HepG2 (cell line): ENCODE measurements at regions not wholly inside any gene's neighbourhood (a gene's known extent, or its start where the extent isn't known, plus 50 kb on each side); places are given as distances from the start of the nearest gene placed in this dataset.

Experiments used
- ATAC-seq: fragments of 200-7000 bp; cut with Tn5 transposase; 3 replicates; pipeline ENCODE4 v1.9.1; 2020; ENCODE audit warnings: mild to moderate bottlenecking, moderate library complexity
- BruUV-seq: library from RNA; stranded (reverse); fragments of 400-500 nt; replicated peaks from 2 replicates; lab custom pipeline; 2021; lab: Mats Ljungman, UMichigan
- CTCF ChIA-PET: fragments of 300-600 bp; formaldehyde crosslinking; extraction: SDS; loops from one replicate; lab custom pipeline; 2021; ENCODE audit warnings: low total read pairs, inconsistent platforms, low intra/inter-chr PET ratio; lab: Yijun Ruan, JAX
- POLR2A ChIA-PET: fragments of 350-600 bp; sonication (Branson Sonifier 250); formaldehyde crosslinking; loops from one replicate; lab custom pipeline; 2020; ENCODE audit warnings: antibody characterized with exemption, inconsistent platforms; lab: Yijun Ruan, JAX
- DNase-seq: peaks from one replicate; pipeline ENCODE4 v3.0.0-alpha.2; 2015; ENCODE audit warnings: low spot score
- FAIRE-seq: peaks from 3 replicates; lab custom pipeline; 2011; peaks lifted over from hg19 to GRCh38; lab: Jason Lieb, UNC
- H2AFZ ChIP-seq: one replicate; pipeline ENCODE4 v1.6.1; 2011; ENCODE audit warnings: low read length, inconsistent platforms
- H3K27ac ChIP-seq: fragments of 300-600 bp; 3 replicates; pipeline ENCODE4 v1.8.0; 2011; ENCODE audit warnings: mixed run types, mild to moderate bottlenecking, mixed read lengths, low read length, inconsistent platforms; ENCODE audit not compliant: insufficient read depth; ENCODE audit errors: extremely low read length
- H3K27me3 ChIP-seq, 2 experiments: fragments of 200-600 bp in 1 of 2; 2 replicates in 1 of 2; 3 replicates in 1 of 2; pipeline versions ENCODE4 v1.6.0 to v1.8.0; 2011; ENCODE audit warnings: low read length in 2 of 2, mild to moderate bottlenecking in 2 of 2, moderate library complexity in 2 of 2, inconsistent platforms in 1 of 2; ENCODE audit not compliant: insufficient read depth in 2 of 2, control insufficient read depth in 1 of 2
- H3K36me3 ChIP-seq, 2 experiments: fragments of 200-600 bp in 1 of 2; replicated peaks in 1 of 2; 2 replicates in 1 of 2; 3 replicates in 1 of 2; pipeline versions ENCODE4 v1.5.1 to v1.8.0; 2011; ENCODE audit warnings: low read length in 2 of 2, inconsistent platforms in 1 of 2; ENCODE audit not compliant: insufficient read depth in 2 of 2, control insufficient read depth in 1 of 2
- H3K4me1 ChIP-seq: 2 replicates; pipeline ENCODE4 v1.5.1; 2012; ENCODE audit warnings: low read length, inconsistent platforms; ENCODE audit not compliant: insufficient read depth
- H3K4me2 ChIP-seq: 2 replicates; pipeline ENCODE4 v1.6.0; 2011; ENCODE audit warnings: low read depth, low read length, inconsistent platforms
- H3K4me3 ChIP-seq, 3 experiments: fragments of 200-600 bp in 1 of 3; sonication (generic), shearing (Covaris generic) in 1 of 3; replicated peaks in 1 of 3; 2 replicates each; pipeline ENCODE4 v1.5.1; 2011 to 2016; ENCODE audit warnings: low read length in 3 of 3, inconsistent platforms in 2 of 3, low read depth in 2 of 3, mild to moderate bottlenecking in 2 of 3, control low read depth in 1 of 3, mixed read lengths in 1 of 3; ENCODE audit not compliant: insufficient read depth in 1 of 3
- H3K79me2 ChIP-seq: one replicate; pipeline ENCODE4 v1.6.1; 2011; ENCODE audit warnings: low read length, inconsistent platforms; ENCODE audit not compliant: insufficient read depth
- H3K9ac ChIP-seq: 2 replicates; pipeline ENCODE4 v1.6.0; 2011; ENCODE audit warnings: mild to moderate bottlenecking, low read depth, low read length, inconsistent platforms; ENCODE audit not compliant: insufficient read depth
- H3K9me3 ChIP-seq: 2 replicates; pipeline ENCODE4 v1.5.1; 2012; ENCODE audit warnings: mild to moderate bottlenecking, low read length
- H4K20me1 ChIP-seq: 2 replicates; pipeline ENCODE4 v1.6.0; 2011; ENCODE audit warnings: inconsistent platforms, mild to moderate bottlenecking, low read length, moderate library complexity; ENCODE audit not compliant: insufficient read depth
- EED ChIP-seq: sonication (generic); formaldehyde crosslinking; IDR thresholded peaks from 2 replicates; pipeline ENCODE4 v1.5.0; 2020; ENCODE audit warnings: mild to moderate bottlenecking, missing genetic modification reagents
- FOXJ3 ChIP-seq: sonication (generic); formaldehyde crosslinking; IDR thresholded peaks from 2 replicates; pipeline ENCODE4 v1.4.0; 2020; ENCODE audit warnings: missing genetic modification reagents, mild to moderate bottlenecking, borderline replicate concordance
- JARID2 ChIP-seq: sonication (generic); formaldehyde crosslinking; IDR thresholded peaks from 2 replicates; pipeline ENCODE4 v1.8.1; 2023; ENCODE audit warnings: missing genetic modification reagents, inconsistent platforms; ENCODE audit not compliant: insufficient replicate concordance
- MTA3 ChIP-seq: sonication (generic); formaldehyde crosslinking; IDR thresholded peaks from 2 replicates; pipeline ENCODE4 v1.4.0; 2020; ENCODE audit warnings: missing genetic modification reagents
- POGZ ChIP-seq: sonication (generic); formaldehyde crosslinking; IDR thresholded peaks from 2 replicates; pipeline ENCODE4 v1.4.0; 2020; ENCODE audit warnings: mild to moderate bottlenecking, missing genetic modification reagents
- SAP130 ChIP-seq: IDR thresholded peaks from 2 replicates; pipeline ENCODE4 v1.6.1; 2016; ENCODE audit warnings: low read depth
- SOX13 ChIP-seq, 3 experiments: fragments of 450-650 bp in 1 of 3; sonication (generic) in 1 of 3; formaldehyde crosslinking in 1 of 3; IDR thresholded peaks in 2 of 3; conservative IDR thresholded peaks in 1 of 3; 2 replicates each; pipeline versions ENCODE4 v1.5.0 to v1.6.1; 2016 to 2020; ENCODE audit warnings: antibody characterized with exemption in 1 of 3, mild to moderate bottlenecking in 1 of 3, missing compliant biosample characterization in 1 of 3, missing genetic modification reagents in 1 of 3, moderate library complexity in 1 of 3
- TFE3 ChIP-seq: IDR thresholded peaks from 2 replicates; pipeline ENCODE4 v1.6.1; 2016
- TRIM24 ChIP-seq: sonication (generic); formaldehyde crosslinking; IDR thresholded peaks from 2 replicates; pipeline ENCODE4 v1.8.0; 2022; ENCODE audit warnings: mild to moderate bottlenecking, missing genetic modification reagents
- ZFY ChIP-seq: sonication (generic); formaldehyde crosslinking; IDR thresholded peaks from 2 replicates; pipeline ENCODE4 v1.4.0; 2020; ENCODE audit warnings: missing genetic modification reagents
- ZNF207 ChIP-seq: fragments of 450-650 bp; IDR thresholded peaks from 2 replicates; pipeline ENCODE4 v1.6.1; 2016; ENCODE audit warnings: antibody characterized with exemption, borderline replicate concordance
- ZNF264 ChIP-seq: sonication (generic); formaldehyde crosslinking; IDR thresholded peaks from 2 replicates; pipeline ENCODE4 v1.4.0; 2020; ENCODE audit warnings: missing genetic modification reagents
- ZNF33A ChIP-seq: sonication (generic); formaldehyde crosslinking; IDR thresholded peaks from 2 replicates; pipeline ENCODE4 v1.5.1; 2020; ENCODE audit warnings: missing genetic modification reagents, mild to moderate bottlenecking, moderate library complexity, borderline replicate concordance
- ZNF468 ChIP-seq: sonication (generic); formaldehyde crosslinking; IDR thresholded peaks from 2 replicates; pipeline ENCODE4 v1.8.0; 2022; ENCODE audit warnings: mild to moderate bottlenecking, moderate library complexity, missing genetic modification reagents
- WGBS: methylation state at CpG from one replicate; pipeline ENCODE4 v1.1.6; 2017; ENCODE audit warnings: low lambda C conversion rate; 5-methylcytosine and 5-hydroxymethylcytosine counted together
- in situ Hi-C: cut with HindIII; loops from 2 replicates; pipeline ENCODE4 v1.10.0; 2017; ENCODE audit warnings: low pct_unique_long_range_greater_than_20kb; ENCODE audit not compliant: extremely low pct_ligation_motif_present
- intact Hi-C: fragments of 100-400 bp; cut with micrococcal nuclease; formaldehyde crosslinking; loops from one replicate; pipeline ENCODE4 v1.10.0; 2022; ENCODE audit not compliant: unreplicated experiment

GRCh38 chr16:50457423-50457822 is 88.6 kb upstream of the BRD7 start:
- ChIA-PET POLR2A (interaction anchor here (1.5 kb wide), 1 partner anchor 20 kb away, joined by 3 read pairs; no protein-coding TSS in a partner anchor), CTCF (no interaction called here)
- no TSS peak for BruUV-seq
- H3K4me3 ChIP-seq = no peak overlapping the region
- in situ Hi-C loops = no loop called here
- H3K9ac ChIP-seq = no peak overlapping the region
- intact Hi-C loops = no loop called here
- no peak overlapping the region for H3K4me2 ChIP-seq
- H3K79me2 ChIP-seq = no peaks in the 10 kb centered on the region
- H3K27me3 ChIP-seq = no peaks in the 10 kb centered on the region
- H2AFZ ChIP-seq = no peak overlapping the region
- no peaks in the 10 kb centered on the region for H3K36me3 ChIP-seq
- H3K27ac ChIP-seq = no peak overlapping the region
- no peaks in the 10 kb centered on the region for H4K20me1 ChIP-seq
- no peaks in the 10 kb centered on the region for H3K9me3 ChIP-seq
- FAIRE-seq (no peak), ATAC-seq (no peak), DNase-seq (no peak)
- TF ChIP-seq FOXJ3 (CRISPR knock-in tag) = 0 out of 2 replicates have a peak, but pooled peaks have one; percentile 22
- no peak for TF ChIP-seq EED (CRISPR knock-in tag)
- H3K4me1 ChIP-seq = peaks cover 46% of the 10 kb centered on the region
- WGBS = 94% methylated on average over 4 of the region's 4 CpGs

GRCh38 chr16:50455288-50455845 is 86.6 kb upstream of the BRD7 start:
- no peak overlapping the region for H3K4me2 ChIP-seq
- ATAC-seq = peak; percentile 14; the same call in 1 of the 3 replicates
- H3K9ac ChIP-seq = no peak overlapping the region
- H3K36me3 ChIP-seq = no peaks in the 10 kb centered on the region
- peaks cover 43% of the 10 kb centered on the region for H3K4me1 ChIP-seq
- H4K20me1 ChIP-seq = no peaks in the 10 kb centered on the region
- intact Hi-C loops = no loop called here
- no peak overlapping the region for H2AFZ ChIP-seq
- H3K4me3 ChIP-seq = no peak overlapping the region
- no peak for FAIRE-seq
- H3K9me3 ChIP-seq = no peaks in the 10 kb centered on the region
- no TSS peak for BruUV-seq
- no peak overlapping the region for H3K27ac ChIP-seq
- H3K79me2 ChIP-seq = no peaks in the 10 kb centered on the region
- H3K27me3 ChIP-seq = no peaks in the 10 kb centered on the region
- DNase-seq = no peak
- 88% methylated on average over 7 of the region's 7 CpGs for WGBS
- in situ Hi-C loops = no loop called here
- ChIA-PET CTCF (no interaction called here), POLR2A (interaction anchor here (0.6 kb wide), 1 partner anchor 12 kb away, joined by 3 read pairs; no protein-coding TSS in a partner anchor)
- TF ChIP-seq MTA3 = no peak
- no peak for TF ChIP-seq SAP130 (CRISPR knock-in tag)
- no peak for TF ChIP-seq POGZ (CRISPR knock-in tag)
- no peak for TF ChIP-seq ZNF207
- no peak for TF ChIP-seq JARID2
- TF ChIP-seq SOX13 (IDR thresholded peaks at IDR 0.05) = no peak
- TF ChIP-seq SOX13 (CRISPR knock-in tag; conservative IDR thresholded peaks at IDR 0.05 in 1 of 2, IDR thresholded peaks at IDR 0.05 in 1 of 2) = no peak
- no peak for TF ChIP-seq ZNF468
- TF ChIP-seq ZNF33A = no peak
- TF ChIP-seq TRIM24 (CRISPR knock-in tag) = no peak
- TF ChIP-seq ZFY (CRISPR knock-in tag) = no peak
- TF ChIP-seq ZNF264 = no peak
- TF ChIP-seq TFE3 (CRISPR knock-in tag) = no peak
